SK-N-SH (cell line): ENCODE measurements at regions not wholly inside any gene's neighbourhood (a gene's known extent, or its start where the extent isn't known, plus 50 kb on each side); places are given as distances from the start of the nearest gene placed in this dataset.

Source experiments
- CTCF ChIA-PET: fragments of 300-600, 350-600 bp; formaldehyde crosslinking; extraction: SDS; loops from one replicate; lab custom pipeline; 2021; lab: Yijun Ruan, JAX
- POLR2A ChIA-PET: fragments of 350-600 bp; sonication (Branson Sonifier 250); formaldehyde crosslinking; extraction: SDS; loops from one replicate; lab custom pipeline; 2020; ENCODE audit warnings: antibody characterized with exemption, inconsistent platforms; lab: Yijun Ruan, JAX
- DNase-seq: peaks from one replicate; pipeline ENCODE4 v3.0.0; 2012
- H2AFZ ChIP-seq: fragments of 200-600 bp; sonication (generic); 2 replicates; pipeline ENCODE4 v1.8.1; 2016; ENCODE audit warnings: antibody characterized with exemption, mild to moderate bottlenecking, low read depth
- H3F3A ChIP-seq: fragments of 200-600 bp; sonication (generic); replicated peaks from 2 replicates; pipeline ENCODE3; 2016; ENCODE audit warnings: antibody characterized with exemption, mild to moderate bottlenecking; ENCODE audit not compliant: insufficient read depth
- H3K27ac ChIP-seq, 2 experiments: fragments of 200-500 bp in 1 of 2; fragments of 200-600 bp in 1 of 2; sonication (Bioruptor generic) in 1 of 2; sonication (generic), shearing (Covaris generic) in 1 of 2; 2 replicates each; pipeline versions ENCODE4 v1.5.1 to v1.6.1; 2014 to 2016; ENCODE audit warnings: low read depth in 2 of 2, inconsistent platforms in 1 of 2, low read length in 1 of 2, mild to moderate bottlenecking in 1 of 2, mixed read lengths in 1 of 2
- H3K27me3 ChIP-seq: fragments of 200-600 bp; sonication (generic), shearing (Covaris generic); 2 replicates; pipeline ENCODE4 v1.6.1; 2016; ENCODE audit warnings: mixed run types; ENCODE audit not compliant: insufficient read depth
- H3K36me3 ChIP-seq, 2 experiments: fragments of 200-500 bp in 1 of 2; fragments of 200-600 bp in 1 of 2; sonication (Bioruptor generic) in 1 of 2; sonication (generic) in 1 of 2; replicated peaks in 1 of 2; 2 replicates each; pipeline versions ENCODE3 to v1.5.1; 2014 to 2016; ENCODE audit warnings: low read length in 1 of 2, mild to moderate bottlenecking in 1 of 2; ENCODE audit not compliant: insufficient read depth in 2 of 2, control insufficient read depth in 1 of 2
- H3K4me1 ChIP-seq, 2 experiments: fragments of 200-500 bp in 1 of 2; fragments of 200-600 bp in 1 of 2; sonication (Bioruptor generic) in 1 of 2; sonication (generic), shearing (Covaris generic) in 1 of 2; 2 replicates each; pipeline versions ENCODE4 v1.5.1 to v1.6.1; 2014 to 2016; ENCODE audit warnings: low read depth in 1 of 2, low read length in 1 of 2, mixed run types in 1 of 2; ENCODE audit not compliant: insufficient read depth in 2 of 2, control insufficient read depth in 1 of 2
- H3K4me2 ChIP-seq: fragments of 200-600 bp; sonication (generic), shearing (Covaris generic); 2 replicates; pipeline ENCODE4 v1.6.1; 2017; ENCODE audit warnings: mixed run types
- H3K4me3 ChIP-seq, 2 experiments: fragments of 200-500 bp in 1 of 2; fragments of 200-600 bp in 1 of 2; sonication (Bioruptor generic) in 1 of 2; sonication (generic), shearing (Covaris generic) in 1 of 2; 2 replicates each; pipeline versions ENCODE4 v1.5.1 to v1.8.1; 2014 to 2016; ENCODE audit warnings: low read depth in 2 of 2, inconsistent platforms in 1 of 2, low read length in 1 of 2, mild to moderate bottlenecking in 1 of 2, mixed read lengths in 1 of 2, moderate library complexity in 1 of 2
- H3K79me2 ChIP-seq: fragments of 200-600 bp; sonication (generic); 2 replicates; pipeline ENCODE4 v1.8.1; 2017; ENCODE audit warnings: mild to moderate bottlenecking; ENCODE audit not compliant: insufficient read depth
- H3K9ac ChIP-seq: fragments of 200-600 bp; sonication (generic); 2 replicates; pipeline ENCODE4 v1.6.1; 2017; ENCODE audit warnings: mixed run types
- H3K9me2 ChIP-seq: fragments of 200-600 bp; sonication (generic); 2 replicates; pipeline ENCODE4 v1.6.1; 2017; ENCODE audit warnings: mixed run types
- H3K9me3 ChIP-seq: fragments of 200-600 bp; sonication (generic); 2 replicates; pipeline ENCODE4 v1.6.1; 2017; ENCODE audit warnings: mixed run types, mild to moderate bottlenecking, moderate library complexity
- H4K20me1 ChIP-seq: fragments of 200-600 bp; sonication (generic); 2 replicates; pipeline ENCODE4 v1.6.1; 2017; ENCODE audit warnings: mild to moderate bottlenecking, mixed run types; ENCODE audit not compliant: insufficient read depth
- ELF1 ChIP-seq: IDR thresholded peaks from 2 replicates; pipeline ENCODE4 v1.4.0; 2012
- FOSL2 ChIP-seq: IDR thresholded peaks from 2 replicates; pipeline ENCODE4 v1.4.0; 2012; ENCODE audit warnings: low read depth, mild to moderate bottlenecking, moderate library complexity, borderline replicate concordance
- FOXJ3 ChIP-seq: sonication (generic); formaldehyde crosslinking; IDR thresholded peaks from 2 replicates; pipeline ENCODE4 v1.5.1; 2020; ENCODE audit warnings: mild to moderate bottlenecking, missing genetic modification reagents
- FOXM1 ChIP-seq: IDR thresholded peaks from 2 replicates; pipeline ENCODE4 v1.4.0; 2012; ENCODE audit warnings: low read depth, mild to moderate bottlenecking
- IRF3 ChIP-seq: fragments of 150-350 bp; IDR thresholded peaks from 2 replicates; pipeline ENCODE4 v1.6.1; 2016; ENCODE audit warnings: mild to moderate bottlenecking, low read depth, low read length
- POLR2AphosphoS5 ChIP-seq: IDR thresholded peaks from 2 replicates; pipeline ENCODE4 v1.6.1; 2012; ENCODE audit warnings: low read depth, low read length
- RAD21 ChIP-seq: IDR thresholded peaks from 2 replicates; pipeline ENCODE4 v1.6.1; 2012; ENCODE audit warnings: mild to moderate bottlenecking, low read length
- RFX5 ChIP-seq: IDR thresholded peaks from 2 replicates; pipeline ENCODE4 v1.6.1; 2012; ENCODE audit warnings: mild to moderate bottlenecking, improper control_type of control experiment, low read length
- RXRA ChIP-seq: IDR thresholded peaks from 2 replicates; pipeline ENCODE4 v1.4.0; 2012; ENCODE audit warnings: low read depth, mild to moderate bottlenecking, borderline replicate concordance
- SMC3 ChIP-seq: IDR thresholded peaks from 2 replicates; pipeline ENCODE4 v1.6.1; 2012; ENCODE audit warnings: low read depth, low read length, improper control_type of control experiment
- TAF1 ChIP-seq: IDR thresholded peaks from 2 replicates; pipeline ENCODE4 v1.6.1; 2012; ENCODE audit warnings: low read depth, mild to moderate bottlenecking, low read length, moderate library complexity, borderline replicate concordance
- WGBS: methylation state at CpG from one replicate; pipeline ENCODE4 v1.1.6; 2017; ENCODE audit warnings: low lambda C conversion rate; 5-methylcytosine and 5-hydroxymethylcytosine counted together
- TF ChIP-seq, protein P1 (sequence below): IDR thresholded peaks from 2 replicates; pipeline ENCODE4 v1.6.1; 2012; ENCODE audit warnings: mild to moderate bottlenecking, low read depth, low read length, moderate library complexity
- TF ChIP-seq, protein P2 (sequence below): fragments of 200-600 bp; sonication (generic); IDR thresholded peaks from 2 replicates; pipeline ENCODE4 v1.6.1; 2017; ENCODE audit warnings: antibody characterized with exemption, mild to moderate bottlenecking, moderate library complexity
- TF ChIP-seq, protein P3 (sequence below): IDR thresholded peaks from 2 replicates; pipeline ENCODE4 v1.4.0; 2012; ENCODE audit warnings: low read depth, borderline replicate concordance

DNA sequence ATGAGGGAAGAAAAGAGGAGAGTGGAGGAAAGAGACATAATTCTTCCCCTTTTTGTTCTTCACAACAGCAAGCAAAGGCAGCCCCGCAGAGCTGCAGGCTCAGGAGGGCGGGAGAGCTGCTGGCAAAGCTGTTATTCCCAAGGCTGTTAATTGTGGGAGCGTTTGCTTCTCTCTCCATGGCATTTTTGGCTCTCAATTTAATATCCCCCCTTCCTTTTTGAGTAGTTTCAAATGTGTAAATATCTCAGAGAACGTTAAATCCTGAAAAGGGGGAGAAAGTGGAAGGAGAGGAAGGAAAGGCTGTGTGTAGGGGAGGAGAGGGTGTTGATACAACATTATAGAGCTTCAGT lies 165.7 kb downstream of the NSG2 start:
- Histone ChIP-seq H3K4me1 (no peaks in the 10 kb centered on the region; a peak in 2 of 4 replicates), H3K9me3 (no peaks in the 10 kb centered on the region), H3K4me2 (no peak overlapping the region), H3K9ac (no peak overlapping the region), H3K9me2 (no peaks in the 10 kb centered on the region), H2AFZ (no peak overlapping the region), H3K27me3 (no peaks in the 10 kb centered on the region), H4K20me1 (no peaks in the 10 kb centered on the region), H3K27ac (no peak overlapping the region), H3F3A (no peaks in the 10 kb centered on the region), H3K79me2 (no peaks in the 10 kb centered on the region), H3K36me3 (no peaks in the 10 kb centered on the region), H3K4me3 (no peak overlapping the region)
- no peak for DNase-seq
- CTCF ChIA-PET, result interaction anchor here (0.8 to 1.9 kb wide), 2 partner anchors 11 to 106 kb away, joined by 3 to 6 read pairs; no protein-coding TSS in a partner anchor
- POLR2A ChIA-PET, result no interaction called here
- TF ChIP-seq FOXJ3 (CRISPR knock-in tag) (no peak), SMC3 (no peak), RXRA (no peak), RFX5 (no peak), ELF1 (no peak), FOXM1 (no peak), POLR2AphosphoS5 (no peak), TAF1 (no peak), IRF3 (no peak), FOSL2 (no peak), RAD21 (no peak)
- TF ChIP-seq, protein P1, sequence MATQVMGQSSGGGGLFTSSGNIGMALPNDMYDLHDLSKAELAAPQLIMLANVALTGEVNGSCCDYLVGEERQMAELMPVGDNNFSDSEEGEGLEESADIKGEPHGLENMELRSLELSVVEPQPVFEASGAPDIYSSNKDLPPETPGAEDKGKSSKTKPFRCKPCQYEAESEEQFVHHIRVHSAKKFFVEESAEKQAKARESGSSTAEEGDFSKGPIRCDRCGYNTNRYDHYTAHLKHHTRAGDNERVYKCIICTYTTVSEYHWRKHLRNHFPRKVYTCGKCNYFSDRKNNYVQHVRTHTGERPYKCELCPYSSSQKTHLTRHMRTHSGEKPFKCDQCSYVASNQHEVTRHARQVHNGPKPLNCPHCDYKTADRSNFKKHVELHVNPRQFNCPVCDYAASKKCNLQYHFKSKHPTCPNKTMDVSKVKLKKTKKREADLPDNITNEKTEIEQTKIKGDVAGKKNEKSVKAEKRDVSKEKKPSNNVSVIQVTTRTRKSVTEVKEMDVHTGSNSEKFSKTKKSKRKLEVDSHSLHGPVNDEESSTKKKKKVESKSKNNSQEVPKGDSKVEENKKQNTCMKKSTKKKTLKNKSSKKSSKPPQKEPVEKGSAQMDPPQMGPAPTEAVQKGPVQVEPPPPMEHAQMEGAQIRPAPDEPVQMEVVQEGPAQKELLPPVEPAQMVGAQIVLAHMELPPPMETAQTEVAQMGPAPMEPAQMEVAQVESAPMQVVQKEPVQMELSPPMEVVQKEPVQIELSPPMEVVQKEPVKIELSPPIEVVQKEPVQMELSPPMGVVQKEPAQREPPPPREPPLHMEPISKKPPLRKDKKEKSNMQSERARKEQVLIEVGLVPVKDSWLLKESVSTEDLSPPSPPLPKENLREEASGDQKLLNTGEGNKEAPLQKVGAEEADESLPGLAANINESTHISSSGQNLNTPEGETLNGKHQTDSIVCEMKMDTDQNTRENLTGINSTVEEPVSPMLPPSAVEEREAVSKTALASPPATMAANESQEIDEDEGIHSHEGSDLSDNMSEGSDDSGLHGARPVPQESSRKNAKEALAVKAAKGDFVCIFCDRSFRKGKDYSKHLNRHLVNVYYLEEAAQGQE, result no peak
- TF ChIP-seq, protein P2, sequence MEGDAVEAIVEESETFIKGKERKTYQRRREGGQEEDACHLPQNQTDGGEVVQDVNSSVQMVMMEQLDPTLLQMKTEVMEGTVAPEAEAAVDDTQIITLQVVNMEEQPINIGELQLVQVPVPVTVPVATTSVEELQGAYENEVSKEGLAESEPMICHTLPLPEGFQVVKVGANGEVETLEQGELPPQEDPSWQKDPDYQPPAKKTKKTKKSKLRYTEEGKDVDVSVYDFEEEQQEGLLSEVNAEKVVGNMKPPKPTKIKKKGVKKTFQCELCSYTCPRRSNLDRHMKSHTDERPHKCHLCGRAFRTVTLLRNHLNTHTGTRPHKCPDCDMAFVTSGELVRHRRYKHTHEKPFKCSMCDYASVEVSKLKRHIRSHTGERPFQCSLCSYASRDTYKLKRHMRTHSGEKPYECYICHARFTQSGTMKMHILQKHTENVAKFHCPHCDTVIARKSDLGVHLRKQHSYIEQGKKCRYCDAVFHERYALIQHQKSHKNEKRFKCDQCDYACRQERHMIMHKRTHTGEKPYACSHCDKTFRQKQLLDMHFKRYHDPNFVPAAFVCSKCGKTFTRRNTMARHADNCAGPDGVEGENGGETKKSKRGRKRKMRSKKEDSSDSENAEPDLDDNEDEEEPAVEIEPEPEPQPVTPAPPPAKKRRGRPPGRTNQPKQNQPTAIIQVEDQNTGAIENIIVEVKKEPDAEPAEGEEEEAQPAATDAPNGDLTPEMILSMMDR, result no peak
- TF ChIP-seq, protein P3, sequence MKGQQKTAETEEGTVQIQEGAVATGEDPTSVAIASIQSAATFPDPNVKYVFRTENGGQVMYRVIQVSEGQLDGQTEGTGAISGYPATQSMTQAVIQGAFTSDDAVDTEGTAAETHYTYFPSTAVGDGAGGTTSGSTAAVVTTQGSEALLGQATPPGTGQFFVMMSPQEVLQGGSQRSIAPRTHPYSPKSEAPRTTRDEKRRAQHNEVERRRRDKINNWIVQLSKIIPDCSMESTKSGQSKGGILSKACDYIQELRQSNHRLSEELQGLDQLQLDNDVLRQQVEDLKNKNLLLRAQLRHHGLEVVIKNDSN, result no peak
- WGBS, result 25% methylated on average over 4 of the region's 4 CpGs
